Heart left ventricle (tissue), 13 donors: ENCODE measurements at regions not wholly inside any gene's neighbourhood (a gene's known extent, or its start where the extent isn't known, plus 50 kb on each side); places are given as distances from the start of the nearest gene placed in this dataset.

Experiments
- POLR2A ChIP-seq, 2 donors: fragments of 450-650 bp; IDR thresholded peaks; one replicate each; pipeline ENCODE4 v1.6.1; 2017; ENCODE audit warnings: antibody characterized with exemption in 2 of 2, mild to moderate bottlenecking in 2 of 2, moderate library complexity in 2 of 2
- TF ChIP-seq, protein P1 (sequence below), 12 donors: fragments of 200-600 bp; sonication (generic) in 4 of 12; IDR thresholded peaks; one replicate each; pipeline versions ENCODE4 v1.5.0 to v1.8.0; 2018 to 2022; ENCODE audit warnings: antibody characterized with exemption in 12 of 12, mild to moderate bottlenecking in 5 of 12
- donor health status: ischemic (EF 13 %, LVEDD 7.1; RV severe dilation, severe dysfunction).
- donor health status: DM: no; HTN: yes; CAD: no.
- donor health status: DM: no; HTN: no; CAD: no.
- donor health status: ischemic (EF 25% LVEDD 6.9; RV normal size, moderate dysfunction).
- donor health status: ischemic (EF 25% LVEDD 5.7; RV mildly dilated, moderate dysfunction).
- donor health status: ischemic (EF 35%, LVEDD 5.7; RV mildly dilated, moderate dysfunction).
- donor health status: nonischemic (EF 11% LVEDD 7.7; RV severe dilation, severe dysfunction).
- donor health status: DM: yes; HTN: yes; CAD: no.
- donor health status: PGD.
- donor health status: ischemic (EF 29% LVEDD 5.4; RV normal size, mild dysfunction).
- donor health status: nonischemic (EF 23%, LVEDD 6.1; RV moderate dilation, normal function).

DNA sequence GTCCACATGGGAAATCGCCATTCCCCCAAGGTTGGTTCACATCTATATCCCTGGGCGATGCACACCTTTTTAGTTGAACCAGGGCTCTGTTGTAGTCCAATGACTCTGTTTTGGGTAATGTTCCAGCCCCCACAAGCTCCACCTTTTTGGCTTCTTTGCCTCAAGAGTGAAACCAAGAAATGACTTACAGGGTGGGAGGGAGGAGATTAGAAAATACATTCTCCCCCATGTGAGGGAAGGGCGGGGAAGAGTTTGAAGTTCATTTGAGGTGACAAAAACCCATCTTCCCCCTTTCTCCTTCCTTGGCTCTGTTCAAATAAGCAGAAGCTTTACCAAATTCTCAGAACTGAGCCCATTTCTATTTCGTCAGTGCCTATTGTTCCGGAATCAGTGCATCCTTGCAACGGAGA is 82.8 kb downstream of the GATA3 start:
- TF ChIP-seq, protein P1, sequence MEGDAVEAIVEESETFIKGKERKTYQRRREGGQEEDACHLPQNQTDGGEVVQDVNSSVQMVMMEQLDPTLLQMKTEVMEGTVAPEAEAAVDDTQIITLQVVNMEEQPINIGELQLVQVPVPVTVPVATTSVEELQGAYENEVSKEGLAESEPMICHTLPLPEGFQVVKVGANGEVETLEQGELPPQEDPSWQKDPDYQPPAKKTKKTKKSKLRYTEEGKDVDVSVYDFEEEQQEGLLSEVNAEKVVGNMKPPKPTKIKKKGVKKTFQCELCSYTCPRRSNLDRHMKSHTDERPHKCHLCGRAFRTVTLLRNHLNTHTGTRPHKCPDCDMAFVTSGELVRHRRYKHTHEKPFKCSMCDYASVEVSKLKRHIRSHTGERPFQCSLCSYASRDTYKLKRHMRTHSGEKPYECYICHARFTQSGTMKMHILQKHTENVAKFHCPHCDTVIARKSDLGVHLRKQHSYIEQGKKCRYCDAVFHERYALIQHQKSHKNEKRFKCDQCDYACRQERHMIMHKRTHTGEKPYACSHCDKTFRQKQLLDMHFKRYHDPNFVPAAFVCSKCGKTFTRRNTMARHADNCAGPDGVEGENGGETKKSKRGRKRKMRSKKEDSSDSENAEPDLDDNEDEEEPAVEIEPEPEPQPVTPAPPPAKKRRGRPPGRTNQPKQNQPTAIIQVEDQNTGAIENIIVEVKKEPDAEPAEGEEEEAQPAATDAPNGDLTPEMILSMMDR (IDR thresholded peaks at IDR 0.05): no peak
- no peak for TF ChIP-seq POLR2A (IDR thresholded peaks at IDR 0.05)
